ENCODE measurements at regions not wholly inside any gene's neighbourhood (a gene's known extent, or its start where the extent isn't known, plus 50 kb on each side); places are given as distances from the start of the nearest gene placed in this dataset.

GRCh38 chr7:45982132-45982531, 61.1 kb upstream of the IGFBP3 start:
- TF ChIP-seq CTCF (IDR thresholded peaks at IDR 0.05; ENCODE audit: unreplicated experiment), result no peak
- Mint-ChIP-seq H3K36me3 (ENCODE audit: insufficient read depth, unreplicated experiment) (peaks cover 6% of the 10 kb centered on the region), H3K4me1 (ENCODE audit: insufficient read depth, unreplicated experiment) (peaks cover 25% of the 10 kb centered on the region), H3K4me3 (ENCODE audit: unreplicated experiment) (no peak overlapping the region), H3K9me3 (ENCODE audit: unreplicated experiment) (peaks cover 7% of the 10 kb centered on the region), H3K27ac (ENCODE audit: low read depth, unreplicated experiment) (no peak overlapping the region), H3K27me3 (ENCODE audit: insufficient read depth, unreplicated experiment) (no peaks in the 10 kb centered on the region)
- DNase-seq (ENCODE audit: unreplicated experiment), result no peak
- intact Hi-C loops (cut with micrococcal nuclease), result no loop called here
- ChIA-PET POLR2A (no interaction called here), CTCF (interaction anchor here (0.5 to 0.7 kb wide), 2 partner anchors 74 to 122 kb away, joined by 3 read pairs; no protein-coding TSS in a partner anchor)
- BruUV-seq (replicated peaks), result no TSS peak

- POLR2A ChIA-PET, result no interaction called here
- no peak for DNase-seq (ENCODE audit: unreplicated experiment)
- no peak overlapping the region for H3K4me3 Mint-ChIP-seq (ENCODE audit: unreplicated experiment)
- peaks cover 7% of the 10 kb centered on the region for H3K9me3 Mint-ChIP-seq (ENCODE audit: unreplicated experiment)
- no peak for TF ChIP-seq CTCF (IDR thresholded peaks at IDR 0.05; ENCODE audit: unreplicated experiment)
- no peak overlapping the region for H3K27ac Mint-ChIP-seq (ENCODE audit: low read depth, unreplicated experiment)
- peaks cover 6% of the 10 kb centered on the region for H3K36me3 Mint-ChIP-seq (ENCODE audit: insufficient read depth, unreplicated experiment)
- intact Hi-C loops (cut with micrococcal nuclease), result no loop called here
- no peaks in the 10 kb centered on the region for H3K27me3 Mint-ChIP-seq (ENCODE audit: insufficient read depth, unreplicated experiment)
- no TSS peak for BruUV-seq (replicated peaks)
- CTCF ChIA-PET, result interaction anchor here (1.2 kb wide), 1 partner anchor 58 kb away, joined by 4 read pairs; no protein-coding TSS in a partner anchor
- H3K4me1 Mint-ChIP-seq (ENCODE audit: insufficient read depth, unreplicated experiment), result peaks cover 26% of the 10 kb centered on the region
These were observed 59.9 kb upstream of the IGFBP3 start for GRCh38 chr7:45980973-45981372.

GRCh38 chr7:45980181-45980905, 59.3 kb upstream of the IGFBP3 start:
- Mint-ChIP-seq H3K27ac (ENCODE audit: low read depth, unreplicated experiment) (no peak overlapping the region), H3K36me3 (ENCODE audit: insufficient read depth, unreplicated experiment) (peaks cover 6% of the 10 kb centered on the region), H3K4me1 (ENCODE audit: insufficient read depth, unreplicated experiment) (peaks cover 26% of the 10 kb centered on the region), H3K27me3 (ENCODE audit: insufficient read depth, unreplicated experiment) (no peaks in the 10 kb centered on the region), H3K4me3 (ENCODE audit: unreplicated experiment) (no peak overlapping the region), H3K9me3 (ENCODE audit: unreplicated experiment) (peaks cover 7% of the 10 kb centered on the region)
- no TSS peak for BruUV-seq (replicated peaks)
- ChIA-PET POLR2A (interaction anchor here (0.6 kb wide), 1 partner anchor 114 kb away, joined by 3 read pairs; no protein-coding TSS in a partner anchor), CTCF (interaction anchor here (0.6 to 1.2 kb wide), 2 partner anchors 57 to 1452 kb away, joined by 3 to 4 read pairs; no protein-coding TSS in a partner anchor)
- TF ChIP-seq CTCF (IDR thresholded peaks at IDR 0.05; ENCODE audit: unreplicated experiment), result no peak
- intact Hi-C loops (cut with micrococcal nuclease), result no loop called here
- no peak for DNase-seq (ENCODE audit: unreplicated experiment)

GRCh38 chr7:45979275-45980180, 58.5 kb upstream of the IGFBP3 start:
- Mint-ChIP-seq H3K27me3 (ENCODE audit: insufficient read depth, unreplicated experiment) (no peaks in the 10 kb centered on the region), H3K4me1 (ENCODE audit: insufficient read depth, unreplicated experiment) (peaks cover 26% of the 10 kb centered on the region), H3K9me3 (ENCODE audit: unreplicated experiment) (peaks cover 7% of the 10 kb centered on the region), H3K36me3 (ENCODE audit: insufficient read depth, unreplicated experiment) (peaks cover 6% of the 10 kb centered on the region), H3K27ac (ENCODE audit: low read depth, unreplicated experiment) (peak overlapping the region; percentile 98), H3K4me3 (ENCODE audit: unreplicated experiment) (no peak overlapping the region)
- no peak for TF ChIP-seq CTCF (IDR thresholded peaks at IDR 0.05; ENCODE audit: unreplicated experiment)
- ChIA-PET CTCF (interaction anchor here (0.6 kb wide), 2 partner anchors 808 to 1453 kb away, joined by 3 read pairs; no protein-coding TSS in a partner anchor), POLR2A (interaction anchor here (0.6 kb wide), 1 partner anchor 115 kb away, joined by 3 read pairs; no protein-coding TSS in a partner anchor)
- DNase-seq (ENCODE audit: unreplicated experiment), result no peak
- BruUV-seq (replicated peaks), result no TSS peak
- intact Hi-C loops (cut with micrococcal nuclease), result no loop called here
